Aorta (tissue), 5 donors: ENCODE measurements at regions not wholly inside any gene's neighbourhood (a gene's known extent, or its start where the extent isn't known, plus 50 kb on each side); places are given as distances from the start of the nearest gene placed in this dataset.

Source experiments
- ATAC-seq: fragments of 200-7000 bp; cut with Tn5 transposase; one replicate; pipeline ENCODE4 v1.9.1; 2022; ENCODE audit warnings: moderate library complexity; ENCODE audit not compliant: low FRiP score
- DNase-seq, 2 donors: peaks; one replicate each; pipeline ENCODE4 v3.0.0-alpha.2; 2020
- H3K27ac ChIP-seq, 2 donors: one replicate each; pipeline ENCODE4 v1.5.1; 2013; ENCODE audit warnings: low read length in 2 of 2, mild to moderate bottlenecking in 2 of 2, moderate library complexity in 2 of 2, control low read depth in 1 of 2, inconsistent platforms in 1 of 2, low read depth in 1 of 2
- H3K27me3 ChIP-seq, 2 donors: one replicate each; pipeline ENCODE4 v1.6.1; 2013; ENCODE audit warnings: control low read depth in 1 of 2, low read length in 1 of 2, mild to moderate bottlenecking in 1 of 2, moderate library complexity in 1 of 2; ENCODE audit not compliant: insufficient read depth in 2 of 2, control insufficient read depth in 1 of 2
- H3K36me3 ChIP-seq, 2 donors: one replicate each; pipeline ENCODE4 v1.6.1; 2013; ENCODE audit warnings: control low read depth in 1 of 2, low read length in 1 of 2, mild to moderate bottlenecking in 1 of 2; ENCODE audit not compliant: insufficient read depth in 2 of 2, control insufficient read depth in 1 of 2
- H3K4me1 ChIP-seq, 2 donors: one replicate each; pipeline ENCODE4 v1.6.1; 2013; ENCODE audit warnings: low read length in 2 of 2, control low read depth in 1 of 2, mild to moderate bottlenecking in 1 of 2, moderate library complexity in 1 of 2; ENCODE audit not compliant: insufficient read depth in 2 of 2, control insufficient read depth in 1 of 2
- H3K4me3 ChIP-seq, 2 donors: one replicate each; pipeline ENCODE4 v1.5.1; 2013; ENCODE audit warnings: low read length in 2 of 2, control low read depth in 1 of 2, mild to moderate bottlenecking in 1 of 2
- H3K9me3 ChIP-seq: one replicate; pipeline ENCODE4 v1.6.1; 2013; ENCODE audit warnings: mild to moderate bottlenecking, low read length; ENCODE audit not compliant: control insufficient read depth
- WGBS, 2 donors: extraction: QIAGEN DNeasy Blood & Tissue Kit; methylation state at CpG; one replicate each; pipeline ENCODE4 v1.1.7; 2013; 5-methylcytosine and 5-hydroxymethylcytosine counted together
- intact Hi-C, 2 donors: fragments of 100-400 bp; cut with DNase I; formaldehyde crosslinking; loops; one replicate each; pipeline versions ENCODE4 v1.14.2 to v1.15.0; 2022
- donor health status: healthy with polysubstance abuse.
- donor health status: Bipolar disorder and iron deficiency.
- donor health status: DM: no; HTN: no; CAD: no.
- donor health status: DM: no; HTN: no; CAD: no.
- donor health status: DM: yes; HTN: yes; CAD: no.

DNA sequence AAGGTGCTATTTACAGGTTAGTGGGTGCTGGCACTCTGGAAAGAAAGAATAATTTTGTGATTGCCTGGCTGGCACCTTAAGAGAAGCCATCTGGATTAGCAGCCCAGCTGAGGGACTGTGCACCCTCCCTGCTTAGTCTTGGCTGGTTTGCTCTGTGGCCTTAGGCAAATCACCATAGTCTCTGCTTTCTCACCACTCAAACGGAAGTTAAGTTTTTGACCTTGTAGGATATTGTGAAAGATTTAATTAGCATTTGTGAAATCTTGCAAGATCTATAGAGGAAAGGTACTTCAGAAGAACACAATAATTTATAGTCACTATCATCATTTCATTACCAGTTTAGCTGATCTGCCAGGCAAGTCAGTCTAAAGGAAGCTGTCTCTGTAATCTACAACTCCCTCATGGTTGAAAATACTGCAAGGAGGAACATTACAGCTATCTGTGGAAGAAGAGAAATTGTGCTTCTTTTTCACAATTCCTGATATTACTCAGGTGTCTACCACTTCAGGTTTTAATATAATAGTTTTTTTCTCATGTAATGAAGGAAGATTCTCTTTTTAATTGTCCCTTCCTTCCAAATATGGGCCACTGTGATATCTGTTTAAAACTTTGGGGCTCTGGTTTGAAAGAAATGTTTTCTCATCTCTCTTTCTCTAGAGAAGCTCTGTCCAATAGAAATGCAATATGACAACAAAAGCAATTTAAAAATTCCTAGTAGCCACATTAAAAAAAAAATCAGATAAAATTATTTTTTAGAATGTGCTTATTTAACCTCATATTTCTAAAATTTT lies 219.6 kb downstream of the PTEN start:
- Histone ChIP-seq H3K36me3 (no peaks in the 10 kb centered on the region), H3K27me3 (no peaks in the 10 kb centered on the region), H3K9me3 (no peaks in the 10 kb centered on the region), H3K27ac (no peak overlapping the region), H3K4me3 (no peak overlapping the region), H3K4me1 (peaks cover 5 to 9% of the 10 kb centered on the region in 2 donors)
- WGBS, 2 donors, result 65 to 77% methylated on average over 1 of the region's 1 CpG
- intact Hi-C loops, result loop anchor here in 1 of 2 donors (10.0 kb wide), 1 partner anchor 302 kb away; no protein-coding TSS in a partner anchor
- DNase-seq (no peak), ATAC-seq (no peak)

DNA sequence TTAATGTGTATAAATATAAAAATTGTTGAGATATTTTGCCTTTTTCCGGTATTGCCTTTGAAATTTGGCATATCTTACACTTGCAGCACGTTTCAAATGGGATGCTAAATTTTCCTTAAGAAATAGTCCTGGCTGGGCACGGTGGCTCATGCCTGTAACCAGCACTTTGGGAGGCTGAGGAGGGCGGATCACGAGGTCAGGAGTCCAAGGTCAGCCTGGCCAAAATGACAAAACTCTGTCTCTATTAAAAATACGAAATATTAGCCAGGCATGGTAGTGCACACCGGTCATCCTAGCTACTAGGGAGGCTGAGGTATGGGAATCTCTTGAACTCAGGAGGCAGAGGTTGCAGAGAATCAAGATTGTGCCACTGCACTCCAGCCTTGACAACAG lies 220.2 kb downstream of the PTEN start:
- H3K36me3 ChIP-seq, result no peaks in the 10 kb centered on the region
- ATAC-seq, result no peak
- DNase-seq, result no peak
- H3K4me3 ChIP-seq, result no peak overlapping the region
- no peaks in the 10 kb centered on the region for H3K27me3 ChIP-seq
- 93% methylated on average over 7 of the region's 7 CpGs for WGBS, 2 donors
- H3K4me1 ChIP-seq, result peaks cover 5 to 9% of the 10 kb centered on the region in 2 donors
- no peak overlapping the region for H3K27ac ChIP-seq
- intact Hi-C loops, result loop anchor here in 1 of 2 donors (10.0 kb wide), 1 partner anchor 301 kb away; no protein-coding TSS in a partner anchor
- no peaks in the 10 kb centered on the region for H3K9me3 ChIP-seq

DNA sequence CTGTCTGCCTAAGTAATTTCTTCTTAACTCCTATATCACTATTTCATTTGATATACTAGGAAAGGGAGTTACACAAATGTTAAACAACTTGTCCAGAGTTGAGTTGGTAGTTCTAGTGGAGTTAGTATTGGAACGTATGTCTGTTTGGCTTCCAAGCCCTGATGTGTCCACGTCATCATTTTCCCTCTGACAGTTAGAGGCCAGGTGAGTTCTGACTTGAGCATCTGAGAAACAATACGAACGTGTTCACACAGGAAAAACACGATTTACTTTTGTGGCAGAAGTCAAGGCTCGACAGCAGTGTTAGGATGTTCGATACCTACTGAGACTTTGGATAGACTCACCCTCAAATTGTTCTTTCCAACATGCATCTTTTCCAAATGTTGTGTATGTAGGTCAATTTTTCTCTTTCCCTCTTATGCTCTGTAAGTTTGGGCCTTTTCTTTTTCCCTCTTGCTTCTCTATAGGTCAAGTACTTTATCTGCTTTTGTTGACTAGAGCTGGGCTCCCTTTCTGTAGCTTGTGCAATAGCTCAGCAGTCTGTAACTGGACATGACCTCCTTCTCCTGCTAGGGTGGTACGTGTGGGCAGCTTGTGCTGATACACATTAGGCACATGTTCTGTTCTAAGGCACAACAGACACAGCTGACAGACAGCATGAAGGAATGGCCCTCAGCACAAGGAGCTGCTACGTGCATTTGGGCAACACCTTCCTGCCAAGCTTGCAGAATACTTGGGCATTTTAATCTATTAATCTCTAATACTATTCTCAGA lies 222.9 kb downstream of the PTEN start:
- Histone ChIP-seq H3K36me3 (no peaks in the 10 kb centered on the region), H3K4me1 (peaks cover 5 to 16% of the 10 kb centered on the region in 2 donors), H3K27me3 (no peaks in the 10 kb centered on the region), H3K4me3 (no peak overlapping the region), H3K27ac (no peak overlapping the region), H3K9me3 (no peaks in the 10 kb centered on the region)
- ATAC-seq, result no peak
- DNase-seq, result peak in 1 of 2 donors; percentile 50
- WGBS, 2 donors, result 90% methylated on average over 9 of the region's 9 CpGs
- intact Hi-C loops, result loop anchor here in 1 of 2 donors (5.0 to 10.0 kb wide), 2 partner anchors 44 to 298 kb away; no protein-coding TSS in a partner anchor

DNA sequence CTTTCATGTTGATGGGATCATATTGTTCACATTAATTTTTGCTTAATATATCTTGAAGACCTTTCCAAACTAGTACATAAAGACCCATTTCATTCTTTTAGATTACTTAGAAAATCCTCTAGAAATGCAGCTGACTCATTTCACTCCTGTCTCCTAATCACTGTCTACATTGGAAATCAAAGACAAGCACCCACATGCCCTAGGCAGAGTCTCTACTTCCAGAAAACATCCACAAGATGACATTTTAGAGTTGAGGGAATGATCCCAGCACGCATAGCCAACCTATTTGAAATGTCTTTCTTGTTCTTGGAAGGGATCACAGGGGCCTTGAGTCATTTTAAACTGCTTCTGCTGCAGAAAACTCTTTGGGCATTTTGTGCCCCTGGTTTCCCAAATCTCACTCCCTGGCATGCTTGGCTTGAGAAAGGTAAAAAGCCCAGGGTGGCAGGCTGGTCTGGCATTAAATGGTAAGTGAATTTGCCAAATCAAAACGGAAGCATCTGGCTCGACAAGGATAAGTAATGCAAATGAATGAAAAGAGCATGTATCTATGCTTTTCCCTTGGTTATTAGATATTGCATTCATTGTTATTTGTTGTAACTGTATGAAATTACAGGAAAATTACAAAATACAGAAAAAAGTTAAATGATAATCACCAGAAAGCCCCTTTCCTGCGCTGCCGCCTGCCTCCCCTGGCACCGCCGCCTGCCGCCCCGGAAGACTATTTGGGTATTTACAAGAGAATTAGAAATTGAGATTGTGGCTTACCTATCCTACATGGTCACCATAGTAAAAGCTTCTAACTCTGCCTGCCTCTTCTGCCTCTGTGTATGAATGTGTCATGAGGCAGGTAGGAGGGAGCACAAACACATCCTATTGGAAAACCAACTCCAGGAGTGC lies 225.3 kb downstream of the PTEN start:
- no peaks in the 10 kb centered on the region for H3K27me3 ChIP-seq
- intact Hi-C loops, result loop anchor here in 1 of 2 donors (5.0 to 10.0 kb wide), 2 partner anchors 46 to 296 kb away; no protein-coding TSS in a partner anchor
- WGBS, 2 donors, result 64 to 67% methylated on average over 9 of the region's 9 CpGs
- no peaks in the 10 kb centered on the region for H3K36me3 ChIP-seq
- H3K4me1 ChIP-seq, result peaks cover 2 to 12% of the 10 kb centered on the region in 2 donors
- no peaks in the 10 kb centered on the region for H3K9me3 ChIP-seq
- no peak for DNase-seq
- no peak for ATAC-seq
- no peak overlapping the region for H3K27ac ChIP-seq
- no peak overlapping the region for H3K4me3 ChIP-seq

DNA sequence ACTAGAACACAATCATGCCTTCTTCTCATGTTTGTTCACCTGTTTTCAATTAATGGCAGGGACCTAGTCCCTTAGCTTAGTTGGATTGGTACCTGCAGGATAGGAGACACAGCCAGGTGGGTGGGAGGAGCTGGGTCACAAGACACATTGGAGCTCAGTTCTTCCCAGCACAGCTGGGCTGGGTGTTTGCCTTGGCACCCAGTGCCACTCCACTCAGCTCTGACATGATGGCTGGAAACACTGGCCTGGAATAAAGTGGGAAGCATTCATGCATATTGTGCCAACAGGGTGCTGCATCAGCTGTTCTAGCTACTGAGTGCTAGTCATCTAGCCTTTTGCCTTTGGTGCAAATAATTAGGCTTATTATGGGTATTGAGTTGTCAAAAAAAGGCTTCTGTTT lies 226.1 kb downstream of the PTEN start:
- intact Hi-C loops, result loop anchor here in 1 of 2 donors (5.0 to 10.0 kb wide), 2 partner anchors 47 to 295 kb away; no protein-coding TSS in a partner anchor
- Histone ChIP-seq H3K9me3 (no peaks in the 10 kb centered on the region), H3K27me3 (no peaks in the 10 kb centered on the region), H3K4me3 (no peak overlapping the region), H3K4me1 (peaks cover 4 to 12% of the 10 kb centered on the region in 2 donors), H3K27ac (peak overlapping the region in 1 of 2 donors; percentile 37), H3K36me3 (no peaks in the 10 kb centered on the region)
- ATAC-seq (no peak), DNase-seq (peak in 1 of 2 donors; percentile 59)

DNA sequence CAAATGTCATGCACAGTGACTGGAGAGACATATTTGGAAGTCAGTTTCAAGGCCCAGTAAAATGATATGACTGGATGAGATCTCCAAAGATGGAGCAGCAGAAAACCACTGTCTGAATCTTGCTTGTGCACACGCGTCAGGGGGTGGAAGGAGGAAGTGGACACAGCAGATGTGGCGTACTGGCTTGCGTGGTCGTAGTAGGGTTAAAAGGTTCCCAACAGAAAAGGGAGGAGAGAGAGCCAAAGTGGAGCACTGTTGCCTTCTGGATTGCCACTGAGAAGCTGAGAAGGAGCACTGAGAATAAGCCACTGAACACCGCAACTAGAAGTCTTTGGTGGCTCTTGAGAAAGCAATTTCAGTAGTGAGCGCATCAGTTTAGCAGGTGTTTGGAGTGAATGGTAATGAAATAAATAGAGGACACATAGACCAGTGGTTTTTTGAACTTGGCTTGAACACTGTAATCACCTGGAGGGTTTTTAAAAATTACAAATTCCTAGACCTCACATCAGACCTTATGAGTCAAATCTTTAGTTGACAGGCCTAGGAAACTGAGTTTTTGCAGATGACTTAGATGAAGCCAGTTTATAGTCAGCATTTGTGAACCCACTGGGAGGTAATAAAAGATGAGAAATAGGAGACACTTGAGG lies 227.3 kb downstream of the PTEN start:
- ATAC-seq (no peak), DNase-seq (no peak)
- H3K4me3 ChIP-seq, result no peak overlapping the region
- no peaks in the 10 kb centered on the region for H3K9me3 ChIP-seq
- 96 to 99% methylated on average over 7 of the region's 7 CpGs for WGBS, 2 donors
- no peaks in the 10 kb centered on the region for H3K36me3 ChIP-seq
- H3K27me3 ChIP-seq, result no peaks in the 10 kb centered on the region
- intact Hi-C loops, result no loop called here
- H3K4me1 ChIP-seq, result peaks cover 4 to 16% of the 10 kb centered on the region in 2 donors
- H3K27ac ChIP-seq, result no peak overlapping the region

DNA sequence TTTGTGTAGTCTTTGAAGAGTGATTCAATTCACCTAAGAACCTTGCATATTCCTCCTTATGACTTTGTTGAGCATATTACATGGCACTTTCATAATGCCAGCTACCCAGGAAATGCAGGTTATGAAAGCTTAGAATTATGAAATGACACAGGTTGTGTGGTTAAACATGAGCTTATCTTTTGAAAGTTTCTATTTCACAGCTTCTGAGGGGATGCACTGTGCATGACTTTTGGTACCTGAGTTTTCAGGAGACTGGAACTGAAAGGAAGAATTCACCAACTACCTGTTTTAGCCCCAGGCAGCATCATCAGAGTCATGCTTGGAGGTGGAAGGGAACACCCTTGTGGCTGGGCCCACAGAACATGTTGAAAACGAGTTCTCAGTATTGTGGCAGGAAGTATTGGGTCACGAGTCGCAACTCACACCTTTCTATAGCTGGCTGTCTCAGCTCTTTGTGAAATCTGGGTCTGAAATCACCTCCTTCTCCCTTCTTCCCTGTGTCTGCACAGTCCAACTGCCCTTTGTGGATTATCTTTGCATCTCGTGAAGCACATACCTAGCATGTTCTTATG lies 228.2 kb downstream of the PTEN start:
- ATAC-seq, result no peak
- H3K27me3 ChIP-seq, result no peaks in the 10 kb centered on the region
- H3K9me3 ChIP-seq, result no peaks in the 10 kb centered on the region
- no peak overlapping the region for H3K27ac ChIP-seq
- intact Hi-C loops, result no loop called here
- peaks cover 4 to 20% of the 10 kb centered on the region in 2 donors for H3K4me1 ChIP-seq
- no peaks in the 10 kb centered on the region for H3K36me3 ChIP-seq
- no peak overlapping the region for H3K4me3 ChIP-seq
- 89 to 92% methylated on average over 4 of the region's 4 CpGs for WGBS, 2 donors
- DNase-seq, result no peak
